ENCODE measurements at regions not wholly inside any gene's neighbourhood (a gene's known extent, or its start where the extent isn't known, plus 50 kb on each side); places are given as distances from the start of the nearest gene placed in this dataset.

DNA sequence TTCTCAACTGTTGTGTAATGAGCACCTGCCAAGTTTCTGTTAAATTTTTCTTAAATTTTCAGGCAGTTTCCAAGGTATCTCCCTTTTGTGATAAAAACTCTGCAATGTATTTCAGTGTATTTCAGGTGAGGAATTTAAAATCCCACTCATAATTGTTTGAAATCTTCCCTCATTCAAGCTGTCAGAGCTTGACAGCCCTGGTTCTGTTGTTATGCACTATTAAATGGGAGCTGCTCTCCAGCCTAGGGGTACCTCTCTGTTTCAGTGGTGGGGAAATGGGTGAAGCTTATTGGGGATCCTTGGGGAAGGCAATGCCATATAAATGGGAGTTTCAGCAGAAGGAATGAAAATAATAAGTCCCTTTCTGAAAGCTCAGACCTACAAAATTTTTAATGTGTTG lies 178.0 kb upstream of the TMCO5A start:
- Histone ChIP-seq H4K91ac (ENCODE audit: insufficient read length, low read depth, low read length) (no peak overlapping the region), H3K79me2 (ENCODE audit: insufficient read depth, low read length) (no peaks in the 10 kb centered on the region)

More for the DNA sequence above, 178.0 kb upstream of the TMCO5A start:
- Histone ChIP-seq H3K4ac (ENCODE audit: low read depth, low read length) (no peak overlapping the region), H3K4me1 (ENCODE audit: insufficient read depth, low read length) (no peaks in the 10 kb centered on the region), H2AK5ac (ENCODE audit: insufficient read length, low read length) (no peak overlapping the region), H3K9me3 (ENCODE audit: control insufficient read depth, low read depth, low read length) (no peaks in the 10 kb centered on the region), H3K4me2 (ENCODE audit: insufficient read depth, insufficient read length, low read length) (no peak overlapping the region), H3K79me1 (ENCODE audit: insufficient read depth, low read depth, low read length, poor library complexity, severe bottlenecking) (no peaks in the 10 kb centered on the region), H2BK15ac (ENCODE audit: low read depth, low read length) (no peak overlapping the region), H2BK5ac (ENCODE audit: insufficient read length, low read length) (no peak overlapping the region), H3K56ac (ENCODE audit: insufficient read length, low read depth, low read length) (no peak overlapping the region), H4K20me1 (ENCODE audit: control insufficient read depth, insufficient read depth, insufficient read length) (no peaks in the 10 kb centered on the region), H2BK20ac (ENCODE audit: low read depth, low read length, poor library complexity, severe bottlenecking) (no peak overlapping the region), H3K18ac (ENCODE audit: insufficient read length, low read depth, low read length) (no peak overlapping the region), H3K23me2 (ENCODE audit: insufficient read length, low read depth, low read length, poor library complexity, severe bottlenecking) (no peaks in the 10 kb centered on the region), H3K27me3 (ENCODE audit: insufficient read depth, low read length) (no peaks in the 10 kb centered on the region), H2BK12ac (ENCODE audit: insufficient read length, low read depth, low read length) (no peak overlapping the region), H4K8ac (replicated peaks; ENCODE audit: insufficient read length, low read depth, low read length) (no peak overlapping the region), H3K23ac (ENCODE audit: insufficient read length, low read depth, low read length) (no peak overlapping the region), H3T11ph (ENCODE audit: low read length) (no peak overlapping the region), H3K9ac (ENCODE audit: extremely low read depth, insufficient read length, low read length) (no peak overlapping the region), H3K27ac (ENCODE audit: insufficient read length, low read depth, low read length) (no peak overlapping the region), H3K14ac (ENCODE audit: insufficient read depth, low read length) (no peak overlapping the region), H2BK120ac (ENCODE audit: low read depth, low read length, poor library complexity, severe bottlenecking) (no peak overlapping the region), H2AFZ (ENCODE audit: low read length) (no peak overlapping the region), H4K5ac (ENCODE audit: insufficient read length, low read depth, low read length) (no peak overlapping the region)
- Mint-ChIP-seq H3K9me3 (peaks cover 2 to 9% of the 10 kb centered on the region in 2 experiments; a peak in 2 of 5 replicates), H3K27ac (no peak overlapping the region), H3K4me1 (no peaks in the 10 kb centered on the region), H3K27me3 (ENCODE audit: low read depth) (peaks cover 2% of the 10 kb centered on the region), H3K36me3 (ENCODE audit: insufficient read depth in 1 of 3, low read depth in 3 of 3) (no peaks in the 10 kb centered on the region; a peak in 1 of 7 replicates), H3K4me3 (no peak overlapping the region)
- TF ChIP-seq, protein P1, sequence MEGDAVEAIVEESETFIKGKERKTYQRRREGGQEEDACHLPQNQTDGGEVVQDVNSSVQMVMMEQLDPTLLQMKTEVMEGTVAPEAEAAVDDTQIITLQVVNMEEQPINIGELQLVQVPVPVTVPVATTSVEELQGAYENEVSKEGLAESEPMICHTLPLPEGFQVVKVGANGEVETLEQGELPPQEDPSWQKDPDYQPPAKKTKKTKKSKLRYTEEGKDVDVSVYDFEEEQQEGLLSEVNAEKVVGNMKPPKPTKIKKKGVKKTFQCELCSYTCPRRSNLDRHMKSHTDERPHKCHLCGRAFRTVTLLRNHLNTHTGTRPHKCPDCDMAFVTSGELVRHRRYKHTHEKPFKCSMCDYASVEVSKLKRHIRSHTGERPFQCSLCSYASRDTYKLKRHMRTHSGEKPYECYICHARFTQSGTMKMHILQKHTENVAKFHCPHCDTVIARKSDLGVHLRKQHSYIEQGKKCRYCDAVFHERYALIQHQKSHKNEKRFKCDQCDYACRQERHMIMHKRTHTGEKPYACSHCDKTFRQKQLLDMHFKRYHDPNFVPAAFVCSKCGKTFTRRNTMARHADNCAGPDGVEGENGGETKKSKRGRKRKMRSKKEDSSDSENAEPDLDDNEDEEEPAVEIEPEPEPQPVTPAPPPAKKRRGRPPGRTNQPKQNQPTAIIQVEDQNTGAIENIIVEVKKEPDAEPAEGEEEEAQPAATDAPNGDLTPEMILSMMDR (conservative IDR thresholded peaks at IDR 0.05) = no peak
- DNase-seq = no peak
